ENCODE measurements at regions not wholly inside any gene's neighbourhood (a gene's known extent, or its start where the extent isn't known, plus 50 kb on each side); places are given as distances from the start of the nearest gene placed in this dataset.

DNA sequence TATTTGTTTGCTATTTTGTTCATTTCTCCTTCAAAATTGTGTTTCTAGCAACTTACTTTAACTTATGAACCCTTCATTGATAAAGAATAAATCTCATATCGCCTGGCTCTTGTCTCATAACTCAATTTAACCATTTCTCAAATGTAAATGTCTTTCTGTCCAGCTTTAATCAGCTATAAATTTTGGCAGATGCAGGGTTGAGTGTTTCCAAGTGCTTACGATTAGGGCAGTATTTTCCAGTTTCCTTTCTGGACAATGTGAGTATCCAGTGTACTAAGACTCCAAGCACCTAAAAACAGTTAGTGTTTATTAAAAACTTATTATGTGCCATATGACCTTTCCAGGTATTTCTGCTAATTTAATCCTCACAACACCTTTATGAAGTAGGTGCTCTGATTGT lies 218.6 kb upstream of the GK2 start:
- no peak overlapping the region for H2AFZ ChIP-seq (ENCODE audit: low read length)
- H3K36me3 ChIP-seq (ENCODE audit: control insufficient read depth, insufficient read depth, low read length) = no peaks in the 10 kb centered on the region
- DNase-seq (ENCODE audit: low read depth in 2 of 2) = peak in 1 of 2 donors; percentile 11
- H3K27me3 ChIP-seq (ENCODE audit: control insufficient read depth, insufficient read depth, low read length) = no peaks in the 10 kb centered on the region
- no peaks in the 10 kb centered on the region for H4K20me1 ChIP-seq (ENCODE audit: control insufficient read depth, extremely low read depth, insufficient read depth, low read length)
- H3K4me3 ChIP-seq (replicated peaks in 1 of 4; ENCODE audit: control extremely low read depth in 1 of 4, insufficient read depth in 1 of 4, low read depth in 3 of 4, low read length in 4 of 4) = peak overlapping the region in 1 of 4 experiments; percentile 50
- H3K27ac ChIP-seq (ENCODE audit: insufficient read depth, low read length) = no peak overlapping the region
- no peaks in the 10 kb centered on the region for H3K79me2 ChIP-seq (ENCODE audit: control insufficient read depth, insufficient read depth, low read length)
- no peaks in the 10 kb centered on the region for H3K4me1 ChIP-seq (ENCODE audit: control insufficient read depth, extremely low read depth, insufficient read depth, low read length)
- TF ChIP-seq, protein P1, sequence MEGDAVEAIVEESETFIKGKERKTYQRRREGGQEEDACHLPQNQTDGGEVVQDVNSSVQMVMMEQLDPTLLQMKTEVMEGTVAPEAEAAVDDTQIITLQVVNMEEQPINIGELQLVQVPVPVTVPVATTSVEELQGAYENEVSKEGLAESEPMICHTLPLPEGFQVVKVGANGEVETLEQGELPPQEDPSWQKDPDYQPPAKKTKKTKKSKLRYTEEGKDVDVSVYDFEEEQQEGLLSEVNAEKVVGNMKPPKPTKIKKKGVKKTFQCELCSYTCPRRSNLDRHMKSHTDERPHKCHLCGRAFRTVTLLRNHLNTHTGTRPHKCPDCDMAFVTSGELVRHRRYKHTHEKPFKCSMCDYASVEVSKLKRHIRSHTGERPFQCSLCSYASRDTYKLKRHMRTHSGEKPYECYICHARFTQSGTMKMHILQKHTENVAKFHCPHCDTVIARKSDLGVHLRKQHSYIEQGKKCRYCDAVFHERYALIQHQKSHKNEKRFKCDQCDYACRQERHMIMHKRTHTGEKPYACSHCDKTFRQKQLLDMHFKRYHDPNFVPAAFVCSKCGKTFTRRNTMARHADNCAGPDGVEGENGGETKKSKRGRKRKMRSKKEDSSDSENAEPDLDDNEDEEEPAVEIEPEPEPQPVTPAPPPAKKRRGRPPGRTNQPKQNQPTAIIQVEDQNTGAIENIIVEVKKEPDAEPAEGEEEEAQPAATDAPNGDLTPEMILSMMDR (conservative IDR thresholded peaks at IDR 0.05 in 1 of 2, IDR thresholded peaks at IDR 0.05 in 1 of 2; ENCODE audit: low read depth in 1 of 2, low read length in 2 of 2) = no peak
- H3K9me3 ChIP-seq (ENCODE audit: control insufficient read depth, insufficient read depth, low read depth, low read length) = no peaks in the 10 kb centered on the region
- H3K9ac ChIP-seq (ENCODE audit: insufficient read depth, low read length) = no peak overlapping the region
- H3K4me2 ChIP-seq (ENCODE audit: extremely low read depth, insufficient read depth, low read length) = peak overlapping the region; percentile 11

DNA sequence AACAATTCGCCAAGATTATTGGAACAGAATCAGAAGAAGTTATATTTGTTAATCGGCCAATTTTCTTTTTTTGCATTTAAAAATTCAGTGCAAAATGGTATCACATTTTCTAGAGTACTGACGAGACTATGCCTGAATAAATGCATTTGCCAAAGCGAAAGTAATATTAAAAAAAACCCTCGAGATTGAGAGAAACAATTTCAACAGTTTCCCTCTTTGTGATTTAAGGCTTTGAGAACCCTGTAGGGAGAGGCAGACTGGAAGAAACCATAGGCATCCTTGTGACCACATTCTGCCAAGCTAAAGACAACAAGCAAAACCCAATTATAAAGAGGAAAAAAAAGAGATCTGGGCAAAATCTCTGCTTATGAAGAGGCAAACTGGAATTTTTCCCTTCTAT lies 218.1 kb upstream of the GK2 start:
- no peaks in the 10 kb centered on the region for H3K79me2 ChIP-seq (ENCODE audit: control insufficient read depth, insufficient read depth, low read length)
- H3K27me3 ChIP-seq (ENCODE audit: control insufficient read depth, insufficient read depth, low read length) = no peaks in the 10 kb centered on the region
- no peaks in the 10 kb centered on the region for H3K9me3 ChIP-seq (ENCODE audit: control insufficient read depth, insufficient read depth, low read depth, low read length)
- peak in 1 of 2 donors; percentile 43 for DNase-seq (ENCODE audit: low read depth in 2 of 2)
- H4K20me1 ChIP-seq (ENCODE audit: control insufficient read depth, extremely low read depth, insufficient read depth, low read length) = no peaks in the 10 kb centered on the region
- peak overlapping the region in 2 of 4 experiments; percentile 15 to 50 for H3K4me3 ChIP-seq (replicated peaks in 1 of 4; ENCODE audit: control extremely low read depth in 1 of 4, insufficient read depth in 1 of 4, low read depth in 3 of 4, low read length in 4 of 4)
- H3K4me1 ChIP-seq (ENCODE audit: control insufficient read depth, extremely low read depth, insufficient read depth, low read length) = no peaks in the 10 kb centered on the region
- peak overlapping the region; percentile 50 for H2AFZ ChIP-seq (ENCODE audit: low read length)
- no peak overlapping the region for H3K9ac ChIP-seq (ENCODE audit: insufficient read depth, low read length)
- no peak overlapping the region for H3K27ac ChIP-seq (ENCODE audit: insufficient read depth, low read length)
- no peak for TF ChIP-seq EZH2 (IDR thresholded peaks at IDR 0.05; ENCODE audit: low read length, missing control alignments)
- TF ChIP-seq, protein P1 (conservative IDR thresholded peaks at IDR 0.05 in 1 of 2, IDR thresholded peaks at IDR 0.05 in 1 of 2; ENCODE audit: low read depth in 1 of 2, low read length in 2 of 2) = no peak
- H3K4me2 ChIP-seq (ENCODE audit: extremely low read depth, insufficient read depth, low read length) = peak overlapping the region; percentile 11
- H3K36me3 ChIP-seq (ENCODE audit: control insufficient read depth, insufficient read depth, low read length) = no peaks in the 10 kb centered on the region

DNA sequence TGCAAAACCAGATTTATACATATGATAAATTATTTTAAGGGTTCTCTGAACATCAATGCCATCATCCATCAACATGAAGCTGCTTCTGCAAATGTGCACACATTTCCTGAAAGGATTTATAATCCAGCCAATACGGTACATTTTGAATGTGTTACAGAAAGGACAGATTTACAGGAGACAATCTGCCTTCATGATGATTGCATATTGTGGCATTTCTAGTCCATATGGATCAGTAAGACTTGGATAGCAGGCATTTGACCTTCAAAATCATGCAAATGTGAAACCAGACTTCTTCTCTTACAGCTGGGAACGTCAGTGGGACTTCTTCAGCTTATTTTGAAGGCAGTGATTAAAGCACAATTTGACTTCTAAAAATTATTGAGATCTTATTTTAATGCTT lies 217.3 kb upstream of the GK2 start:
- Histone ChIP-seq H3K27ac (ENCODE audit: insufficient read depth, low read length) (no peak overlapping the region), H3K4me1 (ENCODE audit: control insufficient read depth, extremely low read depth, insufficient read depth, low read length) (no peaks in the 10 kb centered on the region), H3K4me3 (replicated peaks in 1 of 4; ENCODE audit: control extremely low read depth in 1 of 4, insufficient read depth in 1 of 4, low read depth in 3 of 4, low read length in 4 of 4) (peak overlapping the region in 2 of 4 experiments; percentile 7 to 50), H3K9me3 (ENCODE audit: control insufficient read depth, insufficient read depth, low read depth, low read length) (no peaks in the 10 kb centered on the region), H4K20me1 (ENCODE audit: control insufficient read depth, extremely low read depth, insufficient read depth, low read length) (no peaks in the 10 kb centered on the region), H3K9ac (ENCODE audit: insufficient read depth, low read length) (no peak overlapping the region), H3K27me3 (ENCODE audit: control insufficient read depth, insufficient read depth, low read length) (no peaks in the 10 kb centered on the region), H2AFZ (ENCODE audit: low read length) (peak overlapping the region; percentile 50), H3K4me2 (ENCODE audit: extremely low read depth, insufficient read depth, low read length) (peak overlapping the region; percentile 15), H3K79me2 (ENCODE audit: control insufficient read depth, insufficient read depth, low read length) (no peaks in the 10 kb centered on the region), H3K36me3 (ENCODE audit: control insufficient read depth, insufficient read depth, low read length) (no peaks in the 10 kb centered on the region)
- TF ChIP-seq, protein P1 (conservative IDR thresholded peaks at IDR 0.05 in 1 of 2, IDR thresholded peaks at IDR 0.05 in 1 of 2; ENCODE audit: low read depth in 1 of 2, low read length in 2 of 2) = no peak
- no peak for TF ChIP-seq EZH2 (IDR thresholded peaks at IDR 0.05; ENCODE audit: low read length, missing control alignments)
- peak in 1 of 2 donors; percentile 19 for DNase-seq (ENCODE audit: low read depth in 2 of 2)
